NCI-H82 treated with DMSO at 0.1 percent for 48 hours (cell line): ENCODE measurements at regions not wholly inside any gene's neighbourhood (a gene's known extent, or its start where the extent isn't known, plus 50 kb on each side); places are given as distances from the start of the nearest gene placed in this dataset.
"Not testable (repeated sequence)": the region's sequence is repeated elsewhere in the genome, so short reads cannot be mapped to it uniquely, and the experiment has no call there.

Experiments
- DNase-seq: peaks from one replicate; lab custom pipeline; 2025; ENCODE audit not compliant: unreplicated experiment; lab: John Stamatoyannopoulos, UW

DNA sequence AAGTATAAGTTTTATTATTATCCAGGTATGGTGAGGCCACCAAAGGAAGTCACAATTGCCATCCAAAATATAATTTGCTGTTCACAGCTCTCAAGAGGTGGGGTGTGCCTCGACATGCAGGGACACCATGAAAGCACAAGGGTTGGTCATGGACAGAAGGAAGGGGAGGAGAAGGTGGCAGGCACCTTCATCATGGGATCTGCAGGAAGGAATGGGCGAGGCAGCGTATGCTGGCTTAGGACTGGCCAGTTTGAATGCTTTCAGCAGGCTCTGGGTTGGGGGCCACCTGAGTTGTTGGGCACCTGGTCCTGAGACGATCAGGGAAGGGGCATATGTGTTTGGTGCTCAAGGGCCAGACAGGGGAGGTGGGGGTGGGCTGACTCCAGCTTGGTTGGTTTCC, 777.2 kb upstream of the TPTE start:
- DNase-seq: not testable (repeated sequence)

DNA sequence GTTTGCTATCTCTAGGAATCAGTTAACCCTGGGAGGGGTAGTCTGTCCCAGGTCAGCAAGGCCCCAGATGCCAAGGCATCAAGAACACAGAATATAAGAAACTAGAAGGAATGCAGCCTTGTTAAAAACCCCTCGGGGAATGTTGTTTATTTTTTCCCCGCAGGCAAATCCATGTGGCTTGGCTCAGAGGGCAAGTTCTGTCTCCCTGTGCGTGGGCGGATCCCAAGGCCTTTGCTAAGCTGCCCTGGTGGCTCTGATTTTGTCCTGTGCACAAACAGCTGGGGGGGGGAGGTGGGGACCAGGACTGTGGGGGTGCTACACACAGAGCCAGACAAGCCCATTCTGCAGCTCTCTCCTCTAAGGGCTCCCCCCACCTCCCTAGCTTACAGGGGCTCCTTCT, 776.8 kb upstream of the TPTE start:
- not testable (repeated sequence) for DNase-seq

DNA sequence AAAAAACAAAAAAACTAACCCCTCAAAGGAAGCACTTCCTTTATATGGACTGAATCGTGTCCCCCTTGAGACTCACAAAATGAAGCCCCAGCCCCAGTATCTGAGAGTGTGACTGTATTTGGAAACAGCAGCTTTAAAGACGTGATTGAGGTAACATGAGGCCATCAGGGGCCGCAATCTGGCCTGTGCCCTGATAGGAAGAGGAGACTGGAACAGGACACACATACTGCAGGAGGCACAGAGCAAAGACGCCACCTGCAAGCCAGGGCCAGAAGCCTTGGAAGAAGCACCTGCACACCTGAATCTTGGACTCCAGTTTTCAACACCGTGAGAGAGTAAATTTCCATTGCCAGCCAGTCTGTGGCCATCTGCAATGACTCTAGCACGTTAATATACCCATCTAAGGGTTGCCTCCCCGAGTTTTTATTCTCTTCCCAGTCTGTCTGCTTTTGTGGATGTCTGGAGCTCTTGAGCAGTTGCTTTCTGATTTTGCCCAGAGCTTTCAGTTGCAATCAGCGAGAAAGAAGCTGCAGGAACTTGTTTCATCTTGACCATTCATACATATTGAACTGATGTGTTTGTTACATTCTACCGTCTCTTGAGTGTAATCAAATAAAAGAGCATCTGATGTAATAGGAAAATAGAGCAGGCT, 775.8 kb upstream of the TPTE start:
- DNase-seq: not testable (repeated sequence)

DNA sequence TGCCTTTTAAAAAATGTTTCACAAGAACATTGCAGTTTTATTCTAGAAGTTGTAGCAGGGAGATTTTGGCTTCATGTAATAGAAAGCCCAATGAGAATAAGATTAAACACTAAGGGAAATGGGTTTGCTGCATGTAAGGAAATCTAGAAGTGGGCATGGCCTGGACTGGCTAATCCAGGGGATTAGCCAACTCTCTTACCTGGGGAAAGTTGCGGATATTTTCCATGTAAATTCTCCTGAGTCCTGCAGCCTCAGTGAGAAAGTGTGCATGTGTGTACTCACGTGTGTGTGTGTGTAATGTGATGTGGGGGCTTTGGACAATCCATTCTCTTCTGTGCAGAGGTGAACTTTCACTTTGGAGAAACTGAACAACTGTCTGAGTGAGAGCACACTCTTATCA, 775.1 kb upstream of the TPTE start:
- not testable (repeated sequence) for DNase-seq

GRCh38 chr21:9746831-9747606, 774.4 kb upstream of the TPTE start:
- DNase-seq: not testable (repeated sequence)

DNA sequence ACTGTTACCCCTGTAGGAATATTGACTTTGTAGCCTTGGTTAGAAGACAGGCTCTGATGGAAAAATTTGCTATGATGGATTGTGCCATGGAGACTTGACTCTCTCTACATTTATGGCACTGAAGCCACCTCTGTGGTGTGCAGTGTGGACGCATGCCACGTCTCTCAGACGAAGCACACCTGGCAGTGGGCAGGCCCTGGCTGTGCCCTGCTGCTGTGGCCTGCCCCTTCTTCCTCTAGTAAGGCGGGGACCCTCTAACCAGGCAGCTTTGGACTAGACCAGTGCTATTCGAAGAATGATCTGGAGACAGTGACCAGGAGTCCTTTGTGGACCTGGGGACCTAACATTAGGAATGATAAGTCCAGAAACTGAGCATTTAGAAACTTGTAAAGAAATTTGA, 773.5 kb upstream of the TPTE start:
- DNase-seq: not testable (repeated sequence)

GRCh38 chr21:9748451-9748850, 772.9 kb upstream of the TPTE start:
- not testable (repeated sequence) for DNase-seq

- not testable (repeated sequence) for DNase-seq
Observed at GRCh38 chr21:9749741-9750230, 771.6 kb upstream of the TPTE start.

GRCh38 chr21:9750341-9751086, 770.9 kb upstream of the TPTE start:
- DNase-seq: no peak

- DNase-seq: not testable (repeated sequence)
Observed at GRCh38 chr21:9751087-9751585, 770.2 kb upstream of the TPTE start.

DNA sequence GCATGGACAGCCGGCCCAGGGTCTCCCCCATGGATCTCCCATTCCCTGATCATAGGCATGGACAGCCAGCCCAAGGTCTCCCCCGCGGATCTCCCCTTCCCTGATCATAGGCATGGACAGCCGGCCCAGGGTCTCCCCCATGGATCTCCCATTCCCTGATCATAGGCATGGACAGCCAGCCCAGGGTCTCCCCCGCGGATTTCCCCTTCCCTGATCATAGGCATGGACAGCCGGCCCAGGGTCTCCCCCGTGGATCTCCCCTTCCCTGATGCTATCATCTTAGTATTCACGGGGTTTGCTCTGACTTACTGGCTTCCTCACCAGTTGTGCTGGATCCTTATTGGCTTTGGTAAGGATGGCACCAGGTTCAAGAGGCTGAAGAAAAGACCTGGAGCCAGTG, 769.4 kb upstream of the TPTE start:
- DNase-seq: not testable (repeated sequence)

GRCh38 chr21:9753441-9753840, 767.9 kb upstream of the TPTE start:
- DNase-seq: not testable (repeated sequence)

DNA sequence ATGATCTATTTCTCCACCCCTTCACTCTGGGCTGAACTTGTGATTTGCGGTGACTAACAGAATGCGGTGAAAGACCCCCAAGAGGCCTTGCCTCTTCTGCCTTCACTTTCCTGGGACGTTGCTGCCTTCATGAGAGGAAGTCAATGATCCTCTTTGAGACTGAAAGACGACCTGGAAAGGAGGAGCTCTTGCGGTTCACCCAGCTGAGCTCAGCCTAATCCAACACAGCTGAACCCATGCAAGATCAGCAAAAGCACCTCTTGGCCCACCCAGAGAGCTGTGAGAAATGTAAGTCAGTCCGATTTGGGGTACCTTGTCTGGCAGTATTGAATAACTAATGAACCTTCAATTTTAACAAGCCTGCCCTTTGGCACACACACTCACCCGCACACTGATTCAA, 767.4 kb upstream of the TPTE start:
- DNase-seq: no peak

GRCh38 chr21:9754434-9754833, 766.9 kb upstream of the TPTE start:
- DNase-seq: not testable (repeated sequence)

- DNase-seq: no peak
Observed at GRCh38 chr21:9755611-9756010, 765.8 kb upstream of the TPTE start.

GRCh38 chr21:9756677-9757076, 764.7 kb upstream of the TPTE start:
- no peak for DNase-seq

- DNase-seq: not testable (repeated sequence)
Observed at GRCh38 chr21:9757118-9757517, 764.3 kb upstream of the TPTE start.

DNA sequence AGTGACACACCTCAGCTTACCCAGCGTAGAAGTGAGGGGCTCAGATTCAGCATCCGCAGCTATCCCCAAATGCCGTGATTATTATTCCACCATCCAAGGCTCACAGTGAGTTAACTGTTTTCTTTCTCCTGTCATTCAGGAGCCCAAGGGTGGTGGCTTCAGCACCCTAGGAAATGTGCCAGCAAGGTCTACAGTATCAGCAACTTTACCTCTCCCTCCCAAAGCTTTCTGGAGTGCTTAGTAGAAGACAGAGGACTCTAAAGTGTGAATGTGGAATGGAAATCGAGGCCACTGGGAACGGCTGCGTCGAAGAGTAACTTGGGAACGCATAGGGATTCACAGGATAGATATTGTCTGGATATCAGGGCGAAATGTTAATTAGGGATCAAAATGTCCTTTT, 763.8 kb upstream of the TPTE start:
- not testable (repeated sequence) for DNase-seq

GRCh38 chr21:9758141-9758540, 763.2 kb upstream of the TPTE start:
- DNase-seq: no peak

- no peak for DNase-seq
Observed at GRCh38 chr21:9758888-9759287, 762.5 kb upstream of the TPTE start.

DNA sequence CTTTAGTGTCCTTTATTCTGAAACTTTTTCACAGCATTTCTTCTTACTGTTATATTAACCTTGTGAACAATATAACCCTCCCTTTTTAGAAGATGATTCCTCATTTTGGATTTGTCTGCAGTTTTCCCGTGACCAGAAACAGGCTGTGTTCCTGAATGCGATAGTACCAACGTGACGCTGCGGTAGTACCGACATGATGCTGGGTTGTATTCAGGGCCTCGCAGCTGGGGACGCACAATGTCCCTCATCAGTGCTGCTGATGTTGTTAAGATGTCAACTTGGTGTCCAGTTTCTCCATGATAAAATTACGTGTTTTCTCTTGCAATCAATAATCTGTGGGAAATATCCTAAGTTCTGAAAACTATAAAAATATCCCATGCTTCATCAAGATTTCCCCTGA, 761.4 kb upstream of the TPTE start:
- DNase-seq: no peak
